Right renal pelvis (tissue), 4 donors: ENCODE measurements at regions not wholly inside any gene's neighbourhood (a gene's known extent, or its start where the extent isn't known, plus 50 kb on each side); places are given as distances from the start of the nearest gene placed in this dataset.
"Not testable (repeated sequence)": the region's sequence is repeated elsewhere in the genome, so short reads cannot be mapped to it uniquely, and the experiment has no call there.

Experiments used
- DNase-seq, 4 donors: peaks; one replicate each; pipeline ENCODE4 v3.0.0-alpha.2; 2013; ENCODE audit warnings: low read depth in 4 of 4, low spot score in 3 of 4, missing footprints in 1 of 4

- DNase-seq, result no peak
Measured at GRCh38 chr7:17044396-17044795, 162.6 kb upstream of the AGR3 start.

DNA sequence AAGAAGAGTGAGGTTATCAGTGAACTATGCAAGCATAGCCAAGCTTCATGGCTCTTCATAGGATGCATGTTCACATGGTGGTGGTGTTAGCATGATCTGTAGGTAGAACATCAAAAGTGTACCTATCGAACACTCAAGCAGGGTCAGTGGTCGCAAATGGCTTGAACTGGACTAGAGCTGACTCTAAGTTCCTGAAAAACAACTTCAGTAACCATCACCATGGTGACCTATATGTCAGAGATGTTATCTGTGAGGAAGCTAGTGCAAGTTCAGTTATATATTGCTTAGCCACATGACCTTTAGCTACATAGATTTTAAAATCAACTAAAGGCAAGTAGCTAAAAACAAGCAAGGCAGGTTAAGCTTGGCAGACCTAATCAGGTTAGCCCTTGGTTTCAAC is 163.1 kb upstream of the AGR3 start:
- no peak for DNase-seq

DNA sequence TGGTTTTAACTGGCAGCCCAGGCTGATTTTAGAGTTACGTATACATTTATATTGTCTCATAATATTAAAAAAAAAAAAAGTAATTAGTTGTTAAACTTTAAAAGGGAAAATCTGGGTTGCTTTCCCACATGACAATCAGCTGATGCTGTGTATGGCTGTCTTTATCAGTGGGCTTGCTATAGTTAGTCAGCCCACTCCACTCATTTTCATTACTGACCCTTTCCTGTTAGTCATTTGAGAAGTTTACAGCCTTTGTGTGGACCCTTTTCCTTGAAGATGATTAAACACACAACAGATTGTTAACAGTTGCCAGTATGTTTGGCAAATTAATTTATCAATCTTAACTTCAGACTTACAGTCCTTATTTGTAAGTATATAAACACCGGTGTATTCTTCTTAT is 164.5 kb upstream of the AGR3 start:
- no peak for DNase-seq

GRCh38 chr7:17046666-17047065 is 164.9 kb upstream of the AGR3 start:
- no peak for DNase-seq

DNA sequence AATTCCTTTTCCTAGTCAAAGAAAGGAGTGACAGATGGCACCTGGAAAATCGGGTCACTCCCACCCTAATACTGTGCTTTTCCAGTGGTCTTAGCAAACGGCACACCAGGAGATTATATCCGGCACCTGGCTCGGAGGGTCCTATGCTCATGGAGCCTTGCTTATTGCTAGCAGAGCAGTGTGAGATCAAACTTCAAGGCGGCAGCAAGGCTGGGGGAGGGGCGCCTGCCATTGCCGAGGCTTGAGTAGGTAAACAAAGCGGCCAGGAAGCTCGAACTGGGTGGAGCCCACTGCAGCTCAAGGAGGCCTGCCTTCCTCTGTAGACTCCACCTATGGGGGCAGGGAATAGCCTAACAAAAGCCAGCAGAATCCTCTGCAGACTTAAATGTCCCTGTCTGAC is 171.4 kb upstream of the AGR3 start:
- DNase-seq, result not testable (repeated sequence)

DNA sequence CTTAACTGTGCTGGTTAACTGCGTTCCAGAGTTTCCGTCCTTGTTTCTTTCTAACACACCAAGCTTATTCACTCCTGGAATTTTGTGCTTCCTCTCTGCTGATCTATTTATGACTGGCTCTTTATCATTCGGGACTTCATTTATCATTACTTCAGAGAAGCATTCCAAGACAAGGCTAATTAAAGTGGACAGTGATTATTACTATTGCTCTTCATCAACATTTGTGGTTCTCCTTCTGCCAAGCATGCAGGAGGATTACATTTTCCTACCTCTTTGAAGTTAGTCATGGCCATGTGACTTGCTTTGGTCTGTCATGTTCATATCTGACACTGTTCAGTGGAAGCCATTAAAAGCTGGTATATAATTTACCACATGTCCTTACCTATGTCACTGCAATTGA is 172.4 kb upstream of the AGR3 start:
- DNase-seq, result no peak

DNA sequence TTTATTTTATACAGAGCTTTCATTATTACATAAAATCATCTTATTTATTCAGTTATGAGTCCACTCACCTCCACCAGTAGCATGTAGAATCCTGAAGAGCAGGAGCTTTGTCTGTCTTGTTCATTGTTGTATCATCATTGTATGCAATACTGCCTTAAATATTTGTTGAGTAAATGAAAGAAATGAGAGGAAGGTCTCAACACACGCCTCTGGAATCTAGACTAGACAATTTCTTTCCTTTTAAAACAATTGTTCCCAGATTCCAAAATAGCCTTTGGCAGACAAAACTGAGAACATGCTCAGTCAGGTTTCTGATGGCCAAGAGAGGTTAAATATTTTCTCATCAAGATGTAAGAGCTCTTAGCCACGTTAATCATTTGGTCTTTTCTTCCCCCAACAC is 173.1 kb upstream of the AGR3 start:
- no peak for DNase-seq

DNA sequence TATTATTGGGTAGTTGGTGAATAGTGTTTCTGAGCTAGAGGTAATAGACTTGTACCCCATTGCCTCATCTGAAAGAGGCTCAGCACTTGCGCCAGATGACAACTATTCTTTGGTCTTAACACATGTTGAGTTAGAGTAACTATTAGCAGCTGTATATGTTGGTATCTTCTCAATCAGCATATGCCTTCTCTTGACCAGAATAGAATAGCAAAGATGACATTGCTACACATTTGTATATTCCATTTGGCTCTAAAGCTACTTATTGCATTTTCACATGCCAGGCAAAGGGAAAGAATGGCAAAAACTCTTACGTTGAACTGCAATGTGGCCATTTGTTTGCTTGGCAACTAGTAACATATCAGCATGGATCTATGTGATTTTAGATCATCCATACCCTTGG is 173.8 kb upstream of the AGR3 start:
- DNase-seq, result no peak

DNA sequence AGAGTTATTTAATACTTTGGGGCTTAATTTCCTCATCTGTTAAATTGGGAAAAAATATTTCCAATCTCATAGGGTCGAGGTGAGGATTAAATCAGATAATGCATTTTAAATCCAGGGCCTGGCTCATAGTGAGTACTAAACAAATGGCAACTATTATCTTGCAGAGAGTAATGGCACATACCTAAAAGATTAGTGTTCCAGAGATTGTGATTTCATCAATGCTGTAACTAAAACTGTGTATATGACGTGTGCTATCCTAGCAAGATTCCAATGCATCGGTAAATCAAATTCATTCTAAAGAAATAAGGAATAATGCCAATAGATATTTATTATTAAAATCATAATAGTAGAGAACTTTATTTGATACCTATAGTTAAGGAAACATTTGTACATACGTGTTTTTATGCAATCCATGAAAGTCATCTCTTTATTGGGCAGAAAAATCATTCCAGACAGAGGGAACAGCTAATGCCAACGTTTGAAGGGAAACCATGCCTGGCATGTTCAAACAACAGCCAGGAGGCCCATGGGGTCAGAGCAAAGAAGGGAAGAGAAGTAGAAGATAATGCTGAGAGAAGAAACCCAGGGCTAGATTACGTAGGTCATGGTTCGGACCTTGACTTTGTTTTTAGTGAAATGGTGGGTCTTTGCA is 174.8 kb upstream of the AGR3 start:
- no peak for DNase-seq

DNA sequence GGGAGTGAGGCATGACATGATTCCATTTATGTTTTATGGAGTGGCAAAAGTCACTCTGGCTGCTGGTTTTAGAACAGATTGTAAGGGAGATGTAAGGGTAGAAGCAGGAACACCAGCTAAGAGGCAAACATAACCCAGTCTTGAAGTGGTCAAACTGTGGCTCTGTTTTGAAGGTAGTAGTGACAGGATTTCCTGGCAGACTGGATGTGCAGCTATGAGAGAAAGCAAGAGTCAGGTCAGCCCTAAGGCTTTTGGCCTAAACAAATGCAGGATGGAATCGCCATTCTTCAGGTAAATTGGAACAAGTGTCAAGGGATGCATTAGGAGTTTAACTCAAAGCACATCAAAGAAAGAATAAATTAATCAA is 175.3 kb upstream of the AGR3 start:
- DNase-seq, result no peak

GRCh38 chr7:17058568-17058967 is 176.8 kb upstream of the AGR3 start:
- DNase-seq, result no peak

DNA sequence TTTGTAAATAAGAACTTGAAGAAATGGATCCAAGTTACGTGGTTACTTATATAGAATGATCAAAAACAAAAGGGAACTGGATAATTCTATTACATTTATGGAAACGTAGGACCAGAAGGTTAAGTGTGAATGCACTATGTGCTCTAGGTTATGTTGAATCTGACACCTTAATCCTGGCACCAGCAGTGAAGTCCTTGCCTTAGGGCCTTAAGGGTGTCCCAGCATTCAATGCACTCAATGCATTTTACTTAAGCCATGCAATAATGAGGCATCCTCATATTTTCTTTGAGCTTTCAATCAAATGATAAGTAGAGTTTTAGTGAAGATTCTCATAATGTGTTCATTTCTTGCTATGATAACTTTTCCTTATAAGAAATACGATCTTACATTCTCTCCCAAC is 178.3 kb upstream of the AGR3 start:
- DNase-seq, result no peak

- DNase-seq, result no peak
Measured at GRCh38 chr7:17061443-17061842, 179.7 kb upstream of the AGR3 start.

DNA sequence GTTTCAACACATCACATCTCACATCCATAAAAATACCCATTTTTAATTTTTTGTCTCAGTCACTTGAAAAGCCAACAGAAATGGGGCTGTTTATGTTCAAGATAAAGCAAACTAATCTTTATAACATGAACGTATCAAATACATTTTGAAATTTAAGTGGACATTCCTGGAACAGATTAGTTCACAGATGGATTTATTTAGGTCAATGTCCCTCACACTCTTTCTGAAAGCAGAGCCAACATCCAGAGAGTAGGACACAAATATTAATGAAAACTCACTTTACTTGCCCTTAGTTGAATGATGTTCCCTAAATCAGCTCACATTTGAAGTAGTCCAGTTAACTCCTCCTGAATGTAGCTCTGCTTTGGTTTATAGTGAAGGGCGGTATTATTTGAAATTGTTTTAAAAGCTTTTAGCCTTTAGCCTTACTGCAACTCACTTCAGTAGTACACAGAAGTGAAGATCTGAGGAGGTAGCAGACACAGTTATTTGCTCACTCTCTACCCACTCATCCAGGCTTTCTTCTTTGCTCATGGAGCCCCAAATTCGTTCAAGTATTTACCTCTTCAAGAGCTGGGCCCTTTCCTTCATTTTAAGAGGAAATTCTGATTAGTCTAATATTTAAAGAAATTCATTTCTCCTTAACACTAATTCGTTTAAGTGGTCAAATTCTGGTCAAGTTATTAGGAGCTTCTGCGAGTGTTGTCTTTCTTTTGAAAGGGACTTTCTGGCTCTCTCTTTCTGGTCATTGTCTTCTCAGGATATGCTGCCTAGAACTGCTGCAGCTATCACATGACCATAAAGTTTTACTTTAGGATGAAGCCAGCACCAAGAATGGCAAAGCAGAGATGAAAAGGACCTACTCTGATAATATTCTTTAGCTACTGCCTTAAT is 180.6 kb upstream of the AGR3 start:
- DNase-seq, result no peak

DNA sequence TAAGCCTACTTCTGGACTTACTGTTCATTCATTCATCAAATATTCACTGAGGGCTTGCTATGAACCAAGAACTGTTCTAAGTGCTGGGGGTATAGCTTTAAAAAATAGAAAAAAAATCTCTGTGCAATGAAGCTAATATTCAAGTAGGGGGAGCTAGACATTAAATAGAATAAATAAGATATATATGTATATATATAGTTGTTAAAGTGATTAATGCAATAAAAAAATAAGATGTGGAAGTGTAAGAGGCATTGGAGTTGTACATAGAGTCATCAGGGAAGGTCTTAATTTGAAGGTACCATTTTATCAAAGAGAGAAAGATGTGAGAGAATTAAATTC is 181.2 kb upstream of the AGR3 start:
- no peak for DNase-seq

GRCh38 chr7:17067691-17068090 is 185.9 kb upstream of the AGR3 start:
- DNase-seq, result no peak

- DNase-seq, result no peak
Measured at GRCh38 chr7:17069146-17069545, 187.4 kb upstream of the AGR3 start.

GRCh38 chr7:17070231-17070708 is 188.5 kb upstream of the AGR3 start:
- no peak for DNase-seq

DNA sequence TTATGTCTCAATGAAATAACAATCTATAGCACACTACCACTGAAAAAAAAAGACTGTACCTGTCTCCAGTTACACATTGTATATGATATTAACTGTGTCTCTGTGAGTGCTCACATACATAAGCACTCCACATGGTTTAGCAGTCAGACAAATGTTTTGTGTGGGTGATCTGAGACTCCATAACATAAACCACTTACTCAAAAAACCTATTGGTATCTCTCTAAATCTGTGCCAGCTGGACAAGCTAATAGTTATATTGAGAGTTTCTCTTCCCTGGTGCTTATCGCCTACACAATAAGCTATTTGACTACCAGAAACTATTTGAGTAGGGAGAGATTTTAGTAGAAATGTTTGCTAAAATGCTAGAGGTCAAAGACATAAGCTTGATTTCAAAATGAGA is 190.1 kb upstream of the AGR3 start:
- DNase-seq, result no peak

DNA sequence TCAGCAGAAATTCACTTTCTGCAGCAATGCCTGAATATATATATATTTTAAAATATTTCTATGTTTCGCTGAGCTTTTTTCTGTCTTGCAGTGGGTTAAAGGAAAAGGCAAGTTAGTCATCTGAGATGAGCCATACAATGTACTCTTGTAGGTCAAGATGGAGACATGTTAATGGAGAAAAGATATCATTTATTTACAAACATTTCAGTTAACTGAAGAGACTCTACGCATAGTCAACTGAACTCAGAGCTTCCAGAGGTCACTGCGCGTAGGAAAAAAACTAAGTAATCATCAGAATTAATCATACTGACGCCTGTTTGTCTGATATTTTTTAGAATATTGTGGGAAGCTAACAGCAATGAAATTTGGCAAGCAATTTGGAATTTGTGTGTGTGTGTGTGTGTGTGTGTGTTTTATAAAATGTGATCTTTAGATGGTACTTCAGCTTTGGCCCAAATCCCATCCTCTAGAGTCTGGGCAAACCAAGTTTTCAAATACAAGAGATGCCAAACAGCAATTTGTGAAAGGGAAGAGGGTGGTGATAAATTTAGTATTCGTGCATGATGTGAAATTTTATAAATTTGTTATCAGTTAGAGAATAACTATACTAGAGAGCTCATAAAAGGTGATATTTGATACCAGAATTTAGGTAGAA is 193.9 kb upstream of the AGR3 start:
- no peak for DNase-seq

GRCh38 chr7:17078298-17078697 is 196.5 kb upstream of the AGR3 start:
- DNase-seq, result no peak
